ENCODE measurements at regions not wholly inside any gene's neighbourhood (a gene's known extent, or its start where the extent isn't known, plus 50 kb on each side); places are given as distances from the start of the nearest gene placed in this dataset.
"Not testable (repeated sequence)": the region's sequence is repeated elsewhere in the genome, so short reads cannot be mapped to it uniquely, and the experiment has no call there.

DNA sequence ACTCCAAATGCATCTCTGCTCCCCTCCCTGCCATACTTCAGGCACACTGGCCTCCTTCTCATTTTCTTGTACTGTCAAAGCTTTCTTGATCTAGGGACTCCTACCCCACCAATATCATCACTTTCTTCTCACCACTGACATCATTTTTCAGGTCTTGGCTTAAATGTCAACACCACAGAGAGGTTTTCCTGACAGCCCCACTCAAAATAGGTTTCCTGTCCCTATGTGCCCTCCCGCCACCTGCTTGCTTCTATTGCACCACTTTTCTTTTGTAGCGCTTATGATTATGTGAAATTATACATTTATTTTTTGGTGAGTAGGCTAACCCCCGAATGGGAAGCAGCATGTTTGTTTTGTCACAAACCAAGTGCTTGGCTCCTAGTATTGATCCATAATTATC lies 164.6 kb downstream of the NDFIP2 start:
- DNase-seq = no peak

- DNase-seq = no peak
Measured at GRCh38 chr13:79642596-79642995, 161.6 kb downstream of the NDFIP2 start.

DNA sequence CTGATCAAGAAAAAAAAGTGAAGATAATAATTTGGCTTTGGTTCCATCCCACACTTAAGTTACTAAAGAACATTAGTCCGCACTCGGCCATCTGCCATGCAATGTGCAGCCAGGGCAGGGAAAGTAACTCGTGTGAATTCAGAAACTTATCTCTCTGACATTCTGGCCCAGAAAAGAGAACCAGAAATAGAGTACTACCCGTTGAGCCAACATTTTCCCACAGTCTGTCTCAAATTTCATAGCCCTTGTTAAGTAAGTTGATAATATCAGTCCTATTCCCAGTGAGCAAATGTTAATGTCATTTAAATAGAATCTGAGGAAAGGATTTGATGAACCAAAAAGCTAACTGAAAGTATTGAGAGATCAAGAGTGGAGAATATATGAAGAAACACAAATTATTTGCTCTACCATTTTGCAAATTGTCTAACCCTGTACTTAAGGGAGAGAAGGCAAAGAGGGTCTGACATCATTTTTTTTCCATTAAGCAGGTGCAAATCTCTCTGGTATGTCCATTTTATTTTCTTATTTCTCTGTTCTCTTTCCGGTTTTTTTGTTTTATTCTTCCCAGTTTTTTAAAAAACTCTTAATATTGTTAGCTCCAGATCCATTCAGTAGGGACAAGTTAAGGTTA lies 156.3 kb downstream of the NDFIP2 start:
- DNase-seq = no peak

DNA sequence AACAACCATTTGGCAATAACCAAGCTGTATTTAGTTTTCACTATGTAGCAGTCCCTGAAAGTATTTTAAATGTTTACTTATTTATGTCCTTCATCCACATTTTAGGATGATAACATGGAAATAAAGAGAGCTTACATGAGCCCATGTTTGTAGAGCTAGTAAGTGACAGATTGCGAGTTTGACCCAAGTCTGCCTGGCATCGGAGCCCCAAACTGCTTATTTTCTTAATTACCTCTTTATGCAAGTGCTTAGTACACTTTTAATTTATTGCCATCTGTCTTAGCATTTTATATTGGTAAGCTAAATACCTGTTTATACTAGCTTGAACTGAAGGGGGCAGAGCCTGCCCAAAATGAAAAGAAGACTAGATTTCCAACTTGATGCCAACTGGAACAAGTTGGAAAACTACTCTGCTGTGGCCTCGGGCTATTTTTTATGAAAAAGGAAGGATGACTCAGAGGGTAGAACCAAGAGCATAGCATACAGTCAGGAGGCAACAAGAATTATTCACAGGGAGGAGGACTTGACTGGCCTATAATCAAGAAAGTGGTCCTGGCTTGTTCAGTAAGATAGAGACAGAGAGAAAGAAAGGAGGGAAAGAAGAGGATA lies 150.2 kb downstream of the NDFIP2 start:
- DNase-seq = no peak

GRCh38 chr13:79628463-79628862 lies 147.5 kb downstream of the NDFIP2 start:
- no peak for DNase-seq

DNA sequence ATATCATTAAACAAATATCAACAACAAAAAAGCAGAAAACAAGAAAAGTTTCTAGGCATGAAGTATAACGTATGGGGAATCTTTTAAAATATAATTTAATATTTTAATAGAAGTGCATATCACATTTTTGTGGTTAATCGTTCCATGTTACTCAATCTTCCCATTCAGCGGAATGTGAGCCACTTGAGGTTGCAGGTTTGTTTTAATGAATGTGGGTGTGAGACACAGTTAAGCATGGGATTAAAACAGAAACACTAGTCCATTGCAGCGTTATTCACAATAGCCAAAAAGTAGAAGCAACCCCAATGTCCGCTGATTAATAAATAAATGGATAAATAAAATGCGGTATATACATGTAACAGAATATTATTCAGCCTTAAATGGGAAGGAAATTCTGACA lies 146.0 kb downstream of the NDFIP2 start:
- DNase-seq = no peak

- DNase-seq = no peak
Measured at GRCh38 chr13:79625517-79625916, 144.6 kb downstream of the NDFIP2 start.

GRCh38 chr13:79621902-79622301 lies 140.9 kb downstream of the NDFIP2 start:
- DNase-seq = no peak

- no peak for DNase-seq
Measured at GRCh38 chr13:79621449-79621848, 140.5 kb downstream of the NDFIP2 start.

DNA sequence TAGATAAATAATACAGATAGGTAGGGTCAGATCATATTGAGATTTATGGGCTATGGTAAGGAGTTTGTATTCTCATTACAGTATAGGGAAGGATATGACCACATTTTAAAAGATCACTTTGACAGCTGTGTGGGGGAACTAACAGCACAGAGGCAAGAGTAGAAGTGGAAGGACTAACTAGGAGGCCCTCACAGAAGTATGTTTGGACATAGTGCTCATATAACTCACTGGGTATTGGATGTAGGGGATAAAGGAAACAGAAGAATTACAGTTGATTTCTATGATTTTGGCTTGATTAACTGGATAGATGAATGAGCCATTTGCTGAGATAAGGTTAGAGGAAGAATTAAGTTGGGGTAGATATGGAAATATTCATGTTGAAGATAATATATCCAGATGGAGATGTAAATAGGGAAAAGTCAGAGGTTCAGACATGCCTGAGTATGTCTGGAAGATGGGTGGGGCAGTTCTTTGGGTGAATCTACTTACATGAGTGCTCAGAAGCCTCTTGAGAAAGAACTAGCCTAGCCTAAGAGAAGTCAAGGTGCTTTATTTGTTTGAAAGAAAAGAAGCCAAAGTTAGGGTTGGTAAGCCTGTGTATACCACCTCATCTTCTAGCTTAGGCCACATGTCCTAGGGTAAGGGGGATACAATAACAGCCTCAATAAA lies 133.4 kb downstream of the NDFIP2 start:
- no peak for DNase-seq

GRCh38 chr13:79612604-79613003 lies 131.6 kb downstream of the NDFIP2 start:
- DNase-seq = no peak

DNA sequence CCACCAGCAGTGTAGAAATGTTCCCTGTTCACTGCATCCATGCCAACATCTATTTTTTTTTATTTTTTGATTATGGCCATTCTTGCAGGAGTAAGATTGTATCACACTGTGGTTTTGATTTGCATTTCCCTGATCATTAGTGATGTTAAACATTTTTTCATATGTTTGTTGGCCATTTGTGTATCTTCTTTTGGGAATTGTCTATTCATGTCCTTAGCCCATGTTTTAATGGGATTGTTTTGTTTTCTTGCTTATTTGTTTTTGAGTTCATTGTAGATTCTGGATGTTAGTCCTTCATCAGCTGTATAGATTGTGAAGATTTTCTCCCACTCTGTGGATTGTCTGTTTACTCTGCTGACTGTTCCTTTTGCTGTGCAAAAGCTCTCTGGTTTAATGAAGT lies 126.9 kb downstream of the NDFIP2 start:
- not testable (repeated sequence) for DNase-seq
